SU-DHL-6 (cell line): ENCODE measurements at regions not wholly inside any gene's neighbourhood (a gene's known extent, or its start where the extent isn't known, plus 50 kb on each side); places are given as distances from the start of the nearest gene placed in this dataset.

Source experiments
- H2AFZ ChIP-seq: fragments of 200-600 bp; sonication (generic); 2 replicates; pipeline ENCODE4 v1.6.1; 2014; ENCODE audit warnings: low read depth, mild to moderate bottlenecking, moderate library complexity, mixed read lengths, antibody characterized with exemption, low read length; ENCODE audit not compliant: severe bottlenecking
- H3F3A ChIP-seq: fragments of 200-600 bp; shearing (Covaris generic); 2 replicates; pipeline ENCODE4 v1.6.0; 2016; ENCODE audit warnings: antibody characterized with exemption, mild to moderate bottlenecking; ENCODE audit not compliant: insufficient read depth
- H3K27ac ChIP-seq: fragments of 200-600 bp; sonication (generic); 2 replicates; pipeline ENCODE4 v1.5.1; 2016; ENCODE audit warnings: low read depth, mild to moderate bottlenecking, low read length, moderate library complexity, mixed read lengths
- H3K27me3 ChIP-seq: fragments of 200-600 bp; sonication (generic), shearing (Covaris generic); 2 replicates; pipeline ENCODE4 v1.6.0; 2014; ENCODE audit warnings: mild to moderate bottlenecking, low read length
- H3K36me3 ChIP-seq: fragments of 200-600 bp; sonication (generic); 2 replicates; pipeline ENCODE4 v1.6.1; 2014; ENCODE audit warnings: mild to moderate bottlenecking, low read length, mixed read lengths
- H3K4me2 ChIP-seq: fragments of 300-600, 200-600 bp; shearing (Covaris generic), sonication (generic); 2 replicates; pipeline ENCODE4 v1.6.0; 2014; ENCODE audit warnings: low read length, low read depth, mild to moderate bottlenecking; ENCODE audit not compliant: poor library complexity, severe bottlenecking
- H3K4me3 ChIP-seq: fragments of 200-600 bp; sonication (generic); 2 replicates; pipeline ENCODE4 v1.5.1; 2014; ENCODE audit warnings: antibody characterized with exemption, low read length, mild to moderate bottlenecking, mixed read lengths; ENCODE audit not compliant: insufficient read depth, poor library complexity, severe bottlenecking
- H3K79me2 ChIP-seq: fragments of 200-600 bp; sonication (generic); 2 replicates; pipeline ENCODE4 v1.6.1; 2014; ENCODE audit warnings: mild to moderate bottlenecking, low read length, moderate library complexity; ENCODE audit not compliant: insufficient read depth
- H3K9ac ChIP-seq: fragments of 200-600 bp; sonication (generic); 2 replicates; pipeline ENCODE4 v1.7.0; 2014; ENCODE audit warnings: mild to moderate bottlenecking, low read length
- H3K9me2 ChIP-seq: fragments of 200-600 bp; sonication (generic); replicated peaks from 2 replicates; pipeline ENCODE4 v1.6.1; 2014; ENCODE audit warnings: low read length; ENCODE audit not compliant: insufficient read depth
- H3K9me3 ChIP-seq: fragments of 200-600 bp; sonication (generic); 2 replicates; pipeline ENCODE4 v1.6.1; 2014; ENCODE audit warnings: low read length, mixed read lengths; ENCODE audit not compliant: insufficient read depth
- H4K20me1 ChIP-seq: fragments of 200-600 bp; sonication (generic); 2 replicates; pipeline ENCODE4 v1.6.1; 2014; ENCODE audit warnings: low read depth, mild to moderate bottlenecking, antibody characterized with exemption, low read length, moderate library complexity, mixed read lengths
- CTCF ChIP-seq: fragments of 200-600 bp; sonication (generic); IDR thresholded peaks from one replicate; pipeline ENCODE4 v1.5.1; 2017; ENCODE audit warnings: antibody characterized with exemption, mild to moderate bottlenecking, low read length, moderate library complexity; ENCODE audit not compliant: insufficient read depth, poor library complexity, severe bottlenecking
- EZH2phosphoT487 ChIP-seq: fragments of 200-600 bp; sonication (generic), shearing (Covaris generic); conservative IDR thresholded peaks from 2 replicates; pipeline ENCODE4 v1.6.1; 2018; ENCODE audit warnings: mild to moderate bottlenecking, antibody characterized with exemption, low read length, moderate library complexity, mixed read lengths

- Histone ChIP-seq H3K9ac (no peak overlapping the region), H3K27ac (no peak overlapping the region), H3K4me3 (no peak overlapping the region), H3K27me3 (no peaks in the 10 kb centered on the region; the same call in 1 of the 2 replicates), H3K79me2 (no peaks in the 10 kb centered on the region), H4K20me1 (no peaks in the 10 kb centered on the region), H3K4me2 (no peak overlapping the region), H3K9me3 (no peaks in the 10 kb centered on the region), H3F3A (no peaks in the 10 kb centered on the region), H3K9me2 (no peaks in the 10 kb centered on the region), H2AFZ (no peak overlapping the region), H3K36me3 (no peaks in the 10 kb centered on the region)
- TF ChIP-seq EZH2phosphoT487, result no peak
- TF ChIP-seq CTCF, result no peak
These were observed 113.1 kb downstream of the DDX1 start for GRCh38 chr2:15704788-15705115.

GRCh38 chr2:15705310-15705709, 113.6 kb downstream of the DDX1 start:
- Histone ChIP-seq H3K9me2 (no peaks in the 10 kb centered on the region), H3K79me2 (no peaks in the 10 kb centered on the region), H3K9ac (no peak overlapping the region), H3K4me3 (no peak overlapping the region), H3K27ac (no peak overlapping the region), H3K36me3 (no peaks in the 10 kb centered on the region), H4K20me1 (no peaks in the 10 kb centered on the region), H3K27me3 (no peaks in the 10 kb centered on the region; the same call in 1 of the 2 replicates), H3K4me2 (no peak overlapping the region), H3F3A (no peaks in the 10 kb centered on the region), H2AFZ (no peak overlapping the region), H3K9me3 (no peaks in the 10 kb centered on the region)
- TF ChIP-seq CTCF (no peak), EZH2phosphoT487 (no peak)

- no peaks in the 10 kb centered on the region for H4K20me1 ChIP-seq
- H3K27ac ChIP-seq, result no peak overlapping the region
- no peaks in the 10 kb centered on the region for H3F3A ChIP-seq
- H2AFZ ChIP-seq, result no peak overlapping the region
- no peaks in the 10 kb centered on the region; the same call in 1 of the 2 replicates for H3K27me3 ChIP-seq
- TF ChIP-seq EZH2phosphoT487 (no peak), CTCF (no peak)
- no peak overlapping the region for H3K9ac ChIP-seq
- no peaks in the 10 kb centered on the region for H3K36me3 ChIP-seq
- H3K9me3 ChIP-seq, result no peaks in the 10 kb centered on the region
- no peaks in the 10 kb centered on the region for H3K9me2 ChIP-seq
- H3K4me2 ChIP-seq, result no peak overlapping the region
- H3K4me3 ChIP-seq, result no peak overlapping the region
- H3K79me2 ChIP-seq, result no peaks in the 10 kb centered on the region
These were observed 114.2 kb downstream of the DDX1 start for GRCh38 chr2:15705839-15706386.
